CD4-positive, alpha-beta T cell (primary cell): ENCODE measurements at regions not wholly inside any gene's neighbourhood (a gene's known extent, or its start where the extent isn't known, plus 50 kb on each side); places are given as distances from the start of the nearest gene placed in this dataset.

Source experiments
- ATAC-seq: fragments of 200-7000 bp; cut with Tn5 transposase; one replicate; pipeline ENCODE4 v1.10.0; 2022; ENCODE audit warnings: mild to moderate bottlenecking; ENCODE audit not compliant: poor library complexity
- CTCF ChIA-PET: fragments of 350-600 bp; sonication (Branson Sonifier 250); formaldehyde crosslinking; loops from one replicate; lab custom pipeline; 2021; ENCODE audit warnings: antibody characterized with exemption, inconsistent platforms; lab: Charles Lee
- POLR2A ChIA-PET: fragments of 350-600 bp; sonication (Branson Sonifier 250); formaldehyde crosslinking; loops from one replicate; lab custom pipeline; 2021; ENCODE audit warnings: antibody characterized with exemption, inconsistent platforms; lab: Charles Lee
- DNase-seq, 14 experiments: peaks; one replicate each; pipeline ENCODE4 v3.0.0-alpha.2; 2013 to 2020; ENCODE audit warnings: mixed read lengths in 2 of 14
- H3K27ac ChIP-seq, 2 donors: one replicate each; pipeline versions ENCODE4 v1.5.1 to v1.7.0; 2013; ENCODE audit warnings: low read length in 2 of 2, low read depth in 1 of 2, mild to moderate bottlenecking in 1 of 2
- H3K27me3 ChIP-seq, 2 experiments: 1 replicate in 1 of 2; 2 replicates in 1 of 2; pipeline versions ENCODE4 v1.6.1 to v1.7.0; 2013; ENCODE audit warnings: low read length in 2 of 2, control low read depth in 1 of 2, mild to moderate bottlenecking in 1 of 2, moderate library complexity in 1 of 2; ENCODE audit not compliant: insufficient read depth in 2 of 2, control insufficient read depth in 1 of 2
- H3K36me3 ChIP-seq: one replicate; pipeline ENCODE4 v1.6.1; 2013; ENCODE audit warnings: low read length, control low read depth; ENCODE audit not compliant: insufficient read depth
- H3K4me1 ChIP-seq: one replicate; pipeline ENCODE4 v1.6.1; 2013; ENCODE audit warnings: low read length, control low read depth; ENCODE audit not compliant: insufficient read depth
- H3K4me3 ChIP-seq: one replicate; pipeline ENCODE4 v1.5.1; 2013; ENCODE audit warnings: mild to moderate bottlenecking, low read length, moderate library complexity
- H3K9me3 ChIP-seq, 2 experiments: 1 replicate in 1 of 2; 2 replicates in 1 of 2; pipeline versions ENCODE4 v1.6.1 to v1.7.0; 2013; ENCODE audit warnings: low read length in 2 of 2, mild to moderate bottlenecking in 2 of 2, control low read depth in 1 of 2, moderate library complexity in 1 of 2; ENCODE audit not compliant: control insufficient read depth in 1 of 2, insufficient read depth in 1 of 2
- H3K27ac Mint-ChIP-seq: one replicate; pipeline ENCODE4 v1.8.0; 2020; ENCODE audit warnings: mixed read lengths
- H3K27me3 Mint-ChIP-seq: one replicate; pipeline ENCODE4 v1.8.0; 2021; ENCODE audit warnings: mixed read lengths
- H3K36me3 Mint-ChIP-seq: one replicate; pipeline ENCODE4 v1.8.0; 2021; ENCODE audit warnings: low read depth, mixed read lengths
- H3K4me1 Mint-ChIP-seq: one replicate; pipeline ENCODE4 v1.8.0; 2021; ENCODE audit warnings: low read depth, mixed read lengths
- H3K4me3 Mint-ChIP-seq: one replicate; pipeline ENCODE4 v1.8.0; 2020; ENCODE audit warnings: mild to moderate bottlenecking, mixed read lengths
- H3K9me3 Mint-ChIP-seq: one replicate; pipeline ENCODE4 v1.8.0; 2020; ENCODE audit warnings: mixed read lengths
- CTCF ChIP-seq: fragments of 200-600 bp; IDR thresholded peaks from one replicate; pipeline ENCODE4 v1.8.0; 2022; ENCODE audit warnings: antibody characterized with exemption, mild to moderate bottlenecking
- intact Hi-C, 2 experiments: fragments of 100-400 bp; cut with DNase I in 1 of 2; cut with micrococcal nuclease in 1 of 2; formaldehyde crosslinking; loops; one replicate each; pipeline versions ENCODE4 v1.15.1 to v1.9.0; 2023 to 2025; cut with DNase I, micrococcal nuclease

- Histone ChIP-seq H3K36me3 (no peaks in the 10 kb centered on the region), H3K27ac (no peak overlapping the region), H3K4me1 (no peaks in the 10 kb centered on the region), H3K4me3 (no peak overlapping the region), H3K27me3 (no peaks in the 10 kb centered on the region), H3K9me3 (peaks cover 8 to 14% of the 10 kb centered on the region in 2 experiments)
- ChIA-PET CTCF (no interaction called here), POLR2A (no interaction called here)
- H3K9me3 Mint-ChIP-seq: peaks cover 11% of the 10 kb centered on the region
- ATAC-seq (no peak), DNase-seq (no peak)
- TF ChIP-seq CTCF: no peak
- intact Hi-C loops: no loop called here
- H3K36me3 Mint-ChIP-seq: no peaks in the 10 kb centered on the region
- H3K4me1 Mint-ChIP-seq: no peaks in the 10 kb centered on the region
- H3K27ac Mint-ChIP-seq: no peak overlapping the region
- H3K27me3 Mint-ChIP-seq: no peaks in the 10 kb centered on the region
- H3K4me3 Mint-ChIP-seq: no peak overlapping the region
Measured at GRCh38 chr5:9920697-9921096, 290.5 kb upstream of the TAS2R1 start.

GRCh38 chr5:9919306-9920030 lies 289.3 kb upstream of the TAS2R1 start:
- Mint-ChIP-seq H3K4me3 (no peak overlapping the region), H3K27me3 (no peaks in the 10 kb centered on the region), H3K9me3 (peaks cover 10% of the 10 kb centered on the region), H3K27ac (no peak overlapping the region), H3K36me3 (no peaks in the 10 kb centered on the region), H3K4me1 (no peaks in the 10 kb centered on the region)
- intact Hi-C loops: no loop called here
- ATAC-seq (no peak), DNase-seq (no peak)
- no peaks in the 10 kb centered on the region for H3K36me3 ChIP-seq
- CTCF ChIA-PET: no interaction called here
- H3K4me1 ChIP-seq: no peaks in the 10 kb centered on the region
- no peak overlapping the region for H3K4me3 ChIP-seq
- H3K9me3 ChIP-seq: peaks cover 8 to 10% of the 10 kb centered on the region in 2 experiments
- no peak for TF ChIP-seq CTCF
- no peaks in the 10 kb centered on the region for H3K27me3 ChIP-seq
- POLR2A ChIA-PET: no interaction called here
- no peak overlapping the region for H3K27ac ChIP-seq

- no peak overlapping the region for H3K27ac ChIP-seq
- Mint-ChIP-seq H3K4me3 (no peak overlapping the region), H3K36me3 (no peaks in the 10 kb centered on the region), H3K9me3 (no peaks in the 10 kb centered on the region), H3K27ac (no peak overlapping the region), H3K4me1 (no peaks in the 10 kb centered on the region), H3K27me3 (no peaks in the 10 kb centered on the region)
- no peaks in the 10 kb centered on the region for H3K4me1 ChIP-seq
- peaks cover 5 to 11% of the 10 kb centered on the region in 2 experiments for H3K9me3 ChIP-seq
- intact Hi-C loops: no loop called here
- H3K27me3 ChIP-seq: no peaks in the 10 kb centered on the region
- CTCF ChIA-PET: no interaction called here
- H3K36me3 ChIP-seq: no peaks in the 10 kb centered on the region
- no peak for TF ChIP-seq CTCF
- POLR2A ChIA-PET: no interaction called here
- DNase-seq: no peak
- H3K4me3 ChIP-seq: no peak overlapping the region
- ATAC-seq: no peak
Measured at GRCh38 chr5:9905661-9906060, 275.5 kb upstream of the TAS2R1 start.
